Panc1 (cell line): ENCODE measurements at regions not wholly inside any gene's neighbourhood (a gene's known extent, or its start where the extent isn't known, plus 50 kb on each side); places are given as distances from the start of the nearest gene placed in this dataset.

Experiments used
- ATAC-seq: fragments of 200-7000 bp; cut with Tn5 transposase; 2 replicates; pipeline ENCODE4 v1.9.1; 2020; ENCODE audit warnings: mild to moderate bottlenecking, moderate library complexity
- BruUV-seq: library from RNA; stranded (reverse); fragments of 400-500 nt; replicated peaks from 2 replicates; lab custom pipeline; 2021; lab: Mats Ljungman, UMichigan
- CTCF ChIA-PET: fragments of 300-600 bp; sonication (Branson Sonifier 250); formaldehyde crosslinking; loops from one replicate; lab custom pipeline; 2022; ENCODE audit warnings: antibody characterized with exemption; lab: Charles Lee
- POLR2A ChIA-PET: fragments of 300-600 bp; sonication (Branson Sonifier 250); formaldehyde crosslinking; loops from one replicate; lab custom pipeline; 2022; ENCODE audit warnings: antibody characterized with exemption; lab: Charles Lee
- DNase-seq: peaks from one replicate; pipeline ENCODE4 v3.0.0-alpha.2; 2010; ENCODE audit warnings: low read depth, low spot score
- H3K27ac ChIP-seq: 2 replicates; pipeline ENCODE4 v1.5.1; 2011; ENCODE audit warnings: mild to moderate bottlenecking, low read length, inconsistent platforms
- H3K27me3 ChIP-seq: fragments of 200-500 bp; sonication (Bioruptor generic); 2 replicates; pipeline ENCODE4 v1.6.0; 2014; ENCODE audit warnings: low read length, inconsistent platforms; ENCODE audit not compliant: control insufficient read depth, insufficient read depth
- H3K36me3 ChIP-seq: fragments of 200-500 bp; sonication (Bioruptor generic); 2 replicates; pipeline ENCODE4 v1.5.1; 2014; ENCODE audit warnings: inconsistent platforms, mild to moderate bottlenecking, low read length, moderate library complexity; ENCODE audit not compliant: control insufficient read depth, insufficient read depth
- H3K4me1 ChIP-seq: 2 replicates; pipeline ENCODE4 v1.5.1; 2011; ENCODE audit warnings: inconsistent platforms, mild to moderate bottlenecking, low read length, moderate library complexity; ENCODE audit not compliant: control insufficient read depth, insufficient read depth
- H3K4me3 ChIP-seq, 2 experiments: 2 replicates each; pipeline ENCODE4 v1.5.1; 2011 to 2012; ENCODE audit warnings: low read depth in 2 of 2, low read length in 2 of 2, mild to moderate bottlenecking in 2 of 2, inconsistent platforms in 1 of 2, moderate library complexity in 1 of 2
- H3K9me3 ChIP-seq: fragments of 200-500 bp; sonication (Bioruptor generic); 2 replicates; pipeline ENCODE4 v1.5.1; 2014; ENCODE audit warnings: low read depth, mild to moderate bottlenecking, inconsistent platforms, low read length, moderate library complexity; ENCODE audit not compliant: control insufficient read depth, insufficient read depth
- CTCF ChIP-seq: fragments of 450-650 bp; IDR thresholded peaks from 2 replicates; pipeline ENCODE4 v1.5.1; 2017; ENCODE audit warnings: mild to moderate bottlenecking
- POLR2AphosphoS5 ChIP-seq: IDR thresholded peaks from 2 replicates; pipeline ENCODE4 v1.6.1; 2012; ENCODE audit warnings: mild to moderate bottlenecking, low read depth, low read length, moderate library complexity
- REST ChIP-seq, 2 experiments: IDR thresholded peaks; 2 replicates each; pipeline ENCODE4 v1.6.1; 2011 to 2012; ENCODE audit warnings: low read depth in 2 of 2, control low read depth in 1 of 2, low read length in 1 of 2, mild to moderate bottlenecking in 1 of 2, moderate library complexity in 1 of 2; ENCODE audit not compliant: insufficient read depth in 1 of 2
- SIN3A ChIP-seq: IDR thresholded peaks from 2 replicates; pipeline ENCODE4 v1.6.1; 2012; ENCODE audit warnings: low read depth, mild to moderate bottlenecking, low read length, moderate library complexity, borderline replicate concordance; ENCODE audit not compliant: insufficient read depth
- TCF7L2 ChIP-seq: IDR thresholded peaks from 2 replicates; pipeline ENCODE4 v1.6.1; 2011; ENCODE audit warnings: mild to moderate bottlenecking, low read depth, low read length, inconsistent platforms
- in situ Hi-C: cut with HindIII; loops from 2 replicates; pipeline ENCODE4 v1.10.0; 2016; ENCODE audit warnings: low sequenced_read_pairs, low pct_unique_long_range_greater_than_20kb
- intact Hi-C: fragments of 100-400 bp; cut with micrococcal nuclease; formaldehyde crosslinking; loops from one replicate; pipeline ENCODE4 v1.10.0; 2022; ENCODE audit not compliant: unreplicated experiment

GRCh38 chr12:67593041-67593440 lies 55.5 kb upstream of the DYRK2 start:
- H3K27ac ChIP-seq: no peak overlapping the region
- no peaks in the 10 kb centered on the region for H3K27me3 ChIP-seq
- H3K36me3 ChIP-seq: no peaks in the 10 kb centered on the region
- ATAC-seq (no peak), DNase-seq (no peak)
- H3K4me1 ChIP-seq: no peaks in the 10 kb centered on the region
- TF ChIP-seq CTCF (no peak), REST (IDR thresholded peaks at IDR 0.05; ENCODE audit: insufficient read depth in 1 of 2, low read depth in 2 of 2, low read length in 1 of 2) (no peak)
- H3K9me3 ChIP-seq: no peaks in the 10 kb centered on the region
- in situ Hi-C loops (no loop called here), intact Hi-C loops (no loop called here)
- BruUV-seq: no TSS peak
- ChIA-PET POLR2A (no interaction called here), CTCF (no interaction called here)
- H3K4me3 ChIP-seq: no peak overlapping the region

GRCh38 chr12:67593461-67594330 lies 54.8 kb upstream of the DYRK2 start:
- POLR2A ChIA-PET: no interaction called here
- Histone ChIP-seq H3K36me3 (no peaks in the 10 kb centered on the region), H3K4me1 (no peaks in the 10 kb centered on the region), H3K9me3 (no peaks in the 10 kb centered on the region), H3K4me3 (no peak overlapping the region), H3K27me3 (no peaks in the 10 kb centered on the region), H3K27ac (no peak overlapping the region)
- intact Hi-C loops (no loop called here), in situ Hi-C loops (no loop called here)
- no peak for DNase-seq
- no peak for ATAC-seq
- BruUV-seq: no TSS peak
- no peak for TF ChIP-seq POLR2AphosphoS5
- CTCF ChIA-PET: no interaction called here

- in situ Hi-C loops: no loop called here
- TF ChIP-seq POLR2AphosphoS5: no peak
- no peak for TF ChIP-seq CTCF
- TF ChIP-seq REST (IDR thresholded peaks at IDR 0.05; ENCODE audit: insufficient read depth in 1 of 2, low read depth in 2 of 2, low read length in 1 of 2): no peak
- no peak for TF ChIP-seq TCF7L2
- no peak for TF ChIP-seq SIN3A
- ATAC-seq: no peak
- Histone ChIP-seq H3K36me3 (no peaks in the 10 kb centered on the region), H3K4me1 (no peaks in the 10 kb centered on the region), H3K27me3 (no peaks in the 10 kb centered on the region), H3K27ac (no peak overlapping the region), H3K9me3 (no peaks in the 10 kb centered on the region), H3K4me3 (no peak overlapping the region)
- ChIA-PET CTCF (no interaction called here), POLR2A (no interaction called here)
- DNase-seq: no peak
- BruUV-seq: no TSS peak
- intact Hi-C loops: no loop called here
Measured at GRCh38 chr12:67594888-67595287, 53.7 kb upstream of the DYRK2 start.
